Stimulated activated naive B cell treated with anti-CD40 and anti-IgM and Interleukin-4, amounts not matched to agents 10 μg/mL and 1 μg/mL and 100 μg/mL, for 72 hours (primary cell): ENCODE measurements at regions not wholly inside any gene's neighbourhood (a gene's known extent, or its start where the extent isn't known, plus 50 kb on each side); places are given as distances from the start of the nearest gene placed in this dataset.

Experiments
- ATAC-seq, 2 donors: fragments of 150-1000 bp; cut with Tn5 transposase; replicated peaks; 2 replicates each; pipeline ENCODE4 v1.10.0; 2021; ENCODE audit warnings: moderate library complexity in 1 of 2
- DNase-seq: peaks from one replicate; pipeline ENCODE4 v3.0.0; 2021
- H3K27ac Mint-ChIP-seq: one replicate; pipeline ENCODE4 v1.8.0; 2022; ENCODE audit warnings: mild to moderate bottlenecking, mixed read lengths
- H3K27me3 Mint-ChIP-seq, 2 donors: one replicate each; pipeline ENCODE4 v1.8.0; 2022; ENCODE audit warnings: mixed read lengths in 2 of 2
- H3K36me3 Mint-ChIP-seq, 2 donors: one replicate each; pipeline ENCODE4 v1.8.0; 2022; ENCODE audit warnings: mixed read lengths in 2 of 2, mild to moderate bottlenecking in 1 of 2
- H3K4me1 Mint-ChIP-seq, 2 donors: one replicate each; pipeline ENCODE4 v1.8.0; 2022; ENCODE audit warnings: mixed read lengths in 2 of 2, mild to moderate bottlenecking in 1 of 2
- H3K4me3 Mint-ChIP-seq, 2 donors: one replicate each; pipeline ENCODE4 v1.8.0; 2022; ENCODE audit warnings: mild to moderate bottlenecking in 2 of 2, mixed read lengths in 2 of 2, moderate library complexity in 1 of 2
- H3K9me3 Mint-ChIP-seq, 2 donors: one replicate each; pipeline ENCODE4 v1.8.0; 2022; ENCODE audit warnings: mixed read lengths in 2 of 2, mild to moderate bottlenecking in 1 of 2

GRCh38 chr18:70643812-70644211 is 355.0 kb downstream of the SOCS6 start:
- peaks cover 3% of the 10 kb centered on the region in 2 donors for H3K9me3 Mint-ChIP-seq
- ATAC-seq = no peak
- no peaks in the 10 kb centered on the region for H3K4me1 Mint-ChIP-seq
- H3K27me3 Mint-ChIP-seq = no peaks in the 10 kb centered on the region
- no peak for DNase-seq
- no peak overlapping the region for H3K27ac Mint-ChIP-seq
- H3K36me3 Mint-ChIP-seq = no peaks in the 10 kb centered on the region
- H3K4me3 Mint-ChIP-seq = no peak overlapping the region

GRCh38 chr18:70641156-70641775 is 352.4 kb downstream of the SOCS6 start:
- ATAC-seq (no peak), DNase-seq (no peak)
- no peaks in the 10 kb centered on the region for H3K36me3 Mint-ChIP-seq
- no peak overlapping the region for H3K4me3 Mint-ChIP-seq
- H3K4me1 Mint-ChIP-seq = no peaks in the 10 kb centered on the region
- no peak overlapping the region for H3K27ac Mint-ChIP-seq
- H3K27me3 Mint-ChIP-seq = no peaks in the 10 kb centered on the region
- H3K9me3 Mint-ChIP-seq = peaks cover 3 to 6% of the 10 kb centered on the region in 2 donors

- Mint-ChIP-seq H3K4me3 (no peak overlapping the region), H3K4me1 (no peaks in the 10 kb centered on the region), H3K27me3 (no peaks in the 10 kb centered on the region), H3K9me3 (peaks cover 3 to 6% of the 10 kb centered on the region in 2 donors), H3K27ac (no peak overlapping the region), H3K36me3 (no peaks in the 10 kb centered on the region)
- ATAC-seq = no peak
- DNase-seq = no peak
Measured at GRCh38 chr18:70640336-70640887, 351.6 kb downstream of the SOCS6 start.

- DNase-seq = no peak
- no peak overlapping the region for H3K27ac Mint-ChIP-seq
- H3K27me3 Mint-ChIP-seq = no peaks in the 10 kb centered on the region
- no peaks in the 10 kb centered on the region for H3K36me3 Mint-ChIP-seq
- no peak overlapping the region for H3K4me3 Mint-ChIP-seq
- peaks cover 3 to 6% of the 10 kb centered on the region in 2 donors for H3K9me3 Mint-ChIP-seq
- no peaks in the 10 kb centered on the region for H3K4me1 Mint-ChIP-seq
- no peak for ATAC-seq
Measured at GRCh38 chr18:70636991-70637390, 348.1 kb downstream of the SOCS6 start.

- Mint-ChIP-seq H3K9me3 (peaks cover 3 to 6% of the 10 kb centered on the region in 2 donors), H3K4me3 (no peak overlapping the region), H3K4me1 (no peaks in the 10 kb centered on the region), H3K27ac (no peak overlapping the region), H3K27me3 (no peaks in the 10 kb centered on the region), H3K36me3 (no peaks in the 10 kb centered on the region)
- ATAC-seq (no peak), DNase-seq (no peak)
Measured at GRCh38 chr18:70634576-70635147, 345.8 kb downstream of the SOCS6 start.

- DNase-seq = no peak
- peaks cover 0 to 2% of the 10 kb centered on the region in 2 donors for H3K9me3 Mint-ChIP-seq
- no peaks in the 10 kb centered on the region for H3K27me3 Mint-ChIP-seq
- no peak overlapping the region for H3K27ac Mint-ChIP-seq
- H3K4me3 Mint-ChIP-seq = no peak overlapping the region
- H3K4me1 Mint-ChIP-seq = no peaks in the 10 kb centered on the region
- no peak for ATAC-seq
- H3K36me3 Mint-ChIP-seq = no peaks in the 10 kb centered on the region
Measured at GRCh38 chr18:70627182-70627802, 338.4 kb downstream of the SOCS6 start.

GRCh38 chr18:70622622-70623419 is 334.0 kb downstream of the SOCS6 start:
- H3K9me3 Mint-ChIP-seq = no peaks in the 10 kb centered on the region
- peaks cover 3 to 17% of the 10 kb centered on the region in 2 donors for H3K4me1 Mint-ChIP-seq
- DNase-seq (no peak), ATAC-seq (no peak)
- H3K27ac Mint-ChIP-seq = no peak overlapping the region
- peaks cover 0 to 9% of the 10 kb centered on the region in 2 donors for H3K27me3 Mint-ChIP-seq
- no peaks in the 10 kb centered on the region for H3K36me3 Mint-ChIP-seq
- no peak overlapping the region for H3K4me3 Mint-ChIP-seq

GRCh38 chr18:70621710-70622109 is 332.9 kb downstream of the SOCS6 start:
- H3K27me3 Mint-ChIP-seq = peaks cover 0 to 9% of the 10 kb centered on the region in 2 donors
- H3K4me1 Mint-ChIP-seq = peaks cover 3 to 17% of the 10 kb centered on the region in 2 donors
- no peaks in the 10 kb centered on the region for H3K36me3 Mint-ChIP-seq
- no peak overlapping the region for H3K4me3 Mint-ChIP-seq
- peaks cover 1 to 2% of the 10 kb centered on the region in 2 donors for H3K9me3 Mint-ChIP-seq
- ATAC-seq (peak in 1 of 2 donors; percentile 14), DNase-seq (no peak)
- no peak overlapping the region for H3K27ac Mint-ChIP-seq

- H3K4me3 Mint-ChIP-seq = no peak overlapping the region
Measured at GRCh38 chr18:70620837-70621612, 332.2 kb downstream of the SOCS6 start.

GRCh38 chr18:70617020-70617763 is 328.3 kb downstream of the SOCS6 start:
- DNase-seq (no peak), ATAC-seq (no peak)
- H3K27ac Mint-ChIP-seq = no peak overlapping the region
- peaks cover 0 to 9% of the 10 kb centered on the region in 2 donors for H3K27me3 Mint-ChIP-seq
- peaks cover 8 to 10% of the 10 kb centered on the region in 2 donors for H3K9me3 Mint-ChIP-seq
- H3K4me3 Mint-ChIP-seq = no peak overlapping the region
- no peaks in the 10 kb centered on the region for H3K36me3 Mint-ChIP-seq
- peaks cover 3 to 17% of the 10 kb centered on the region in 2 donors for H3K4me1 Mint-ChIP-seq

More at GRCh38 chr18:70620837-70621612, 332.2 kb downstream of the SOCS6 start:
- peaks cover 3 to 17% of the 10 kb centered on the region in 2 donors for H3K4me1 Mint-ChIP-seq
- DNase-seq (no peak), ATAC-seq (no peak)
- no peaks in the 10 kb centered on the region for H3K36me3 Mint-ChIP-seq
- H3K27me3 Mint-ChIP-seq = peaks cover 0 to 9% of the 10 kb centered on the region in 2 donors
- H3K9me3 Mint-ChIP-seq = peaks cover 5 to 6% of the 10 kb centered on the region in 2 donors
- no peak overlapping the region for H3K27ac Mint-ChIP-seq

- Mint-ChIP-seq H3K36me3 (no peaks in the 10 kb centered on the region), H3K27me3 (no peaks in the 10 kb centered on the region), H3K9me3 (no peaks in the 10 kb centered on the region), H3K27ac (no peak overlapping the region), H3K4me1 (no peaks in the 10 kb centered on the region), H3K4me3 (no peak overlapping the region)
- DNase-seq (no peak), ATAC-seq (no peak)
Measured at GRCh38 chr18:70600225-70600925, 311.5 kb downstream of the SOCS6 start.

GRCh38 chr18:70598406-70598805 is 309.6 kb downstream of the SOCS6 start:
- no peaks in the 10 kb centered on the region for H3K4me1 Mint-ChIP-seq
- peaks cover 0 to 4% of the 10 kb centered on the region in 2 donors for H3K27me3 Mint-ChIP-seq
- H3K27ac Mint-ChIP-seq = no peak overlapping the region
- no peaks in the 10 kb centered on the region for H3K36me3 Mint-ChIP-seq
- ATAC-seq = no peak
- no peak overlapping the region for H3K4me3 Mint-ChIP-seq
- DNase-seq = no peak
- H3K9me3 Mint-ChIP-seq = no peaks in the 10 kb centered on the region

- no peak overlapping the region for H3K4me3 Mint-ChIP-seq
- no peaks in the 10 kb centered on the region for H3K4me1 Mint-ChIP-seq
- DNase-seq = no peak
- peaks cover 6 to 22% of the 10 kb centered on the region in 2 donors for H3K9me3 Mint-ChIP-seq
- no peaks in the 10 kb centered on the region for H3K27me3 Mint-ChIP-seq
- H3K36me3 Mint-ChIP-seq = no peaks in the 10 kb centered on the region
- ATAC-seq = no peak
- H3K27ac Mint-ChIP-seq = no peak overlapping the region
Measured at GRCh38 chr18:70582981-70583380, 294.1 kb downstream of the SOCS6 start.
